NOMO-1 (cell line): ENCODE measurements at regions not wholly inside any gene's neighbourhood (a gene's known extent, or its start where the extent isn't known, plus 50 kb on each side); places are given as distances from the start of the nearest gene placed in this dataset.

Experiments used
- DNase-seq, 2 experiments: peaks; one replicate each; lab custom pipeline; 2025; ENCODE audit not compliant: unreplicated experiment in 2 of 2; lab: John Stamatoyannopoulos, UW

- no peak for DNase-seq
These were observed 603.7 kb upstream of the CFAP20DC start for GRCh38 chr3:59653405-59654122.

- no peak for DNase-seq
These were observed 594.9 kb upstream of the CFAP20DC start for GRCh38 chr3:59644479-59645402.

- no peak for DNase-seq
These were observed 591.5 kb upstream of the CFAP20DC start for GRCh38 chr3:59641169-59641899.

- no peak for DNase-seq
These were observed 583.1 kb upstream of the CFAP20DC start for GRCh38 chr3:59632760-59633573.

- peak in 1 of 2 experiments; percentile 25 for DNase-seq
These were observed 581.7 kb upstream of the CFAP20DC start for GRCh38 chr3:59631482-59631881.

GRCh38 chr3:59621037-59621436 lies 571.2 kb upstream of the CFAP20DC start:
- no peak for DNase-seq

- no peak for DNase-seq
These were observed 570.5 kb upstream of the CFAP20DC start for GRCh38 chr3:59620325-59620724.

- DNase-seq = no peak
These were observed 562.6 kb upstream of the CFAP20DC start for GRCh38 chr3:59612444-59612715.

GRCh38 chr3:59611649-59612443 lies 562.0 kb upstream of the CFAP20DC start:
- DNase-seq = no peak

GRCh38 chr3:59609657-59610348 lies 560.0 kb upstream of the CFAP20DC start:
- DNase-seq = no peak

- no peak for DNase-seq
These were observed 558.5 kb upstream of the CFAP20DC start for GRCh38 chr3:59608356-59608755.

- no peak for DNase-seq
These were observed 557.8 kb upstream of the CFAP20DC start for GRCh38 chr3:59607656-59608055.

GRCh38 chr3:59606638-59607266 lies 556.9 kb upstream of the CFAP20DC start:
- no peak for DNase-seq

GRCh38 chr3:59605944-59606534 lies 556.2 kb upstream of the CFAP20DC start:
- DNase-seq = no peak

GRCh38 chr3:59605318-59605717 lies 555.5 kb upstream of the CFAP20DC start:
- DNase-seq = no peak

GRCh38 chr3:59601486-59601885 lies 551.7 kb upstream of the CFAP20DC start:
- no peak for DNase-seq

- DNase-seq = no peak
These were observed 550.8 kb upstream of the CFAP20DC start for GRCh38 chr3:59600631-59601030.

- no peak for DNase-seq
These were observed 546.9 kb upstream of the CFAP20DC start for GRCh38 chr3:59596741-59597140.
